Cardiac fibroblast (primary cell): ENCODE measurements at regions not wholly inside any gene's neighbourhood (a gene's known extent, or its start where the extent isn't known, plus 50 kb on each side); places are given as distances from the start of the nearest gene placed in this dataset.

ENCODE experiments used
- DNase-seq, 2 donors: peaks; one replicate each; pipeline versions ENCODE4 v3.0.0 to v3.0.0-alpha.2; 2010; ENCODE audit warnings: low read depth in 2 of 2
- H3K4me3 ChIP-seq, 2 donors: replicated peaks in 1 of 2; 1 replicate in 1 of 2; 2 replicates in 1 of 2; pipeline ENCODE4 v1.5.1; 2011; ENCODE audit warnings: low read depth in 2 of 2, low read length in 2 of 2, mild to moderate bottlenecking in 2 of 2, moderate library complexity in 1 of 2
- CTCF ChIP-seq: IDR thresholded peaks from one replicate; pipeline ENCODE4 v1.5.1; 2011; ENCODE audit warnings: low read depth, mild to moderate bottlenecking, low read length, inconsistent platforms

DNA sequence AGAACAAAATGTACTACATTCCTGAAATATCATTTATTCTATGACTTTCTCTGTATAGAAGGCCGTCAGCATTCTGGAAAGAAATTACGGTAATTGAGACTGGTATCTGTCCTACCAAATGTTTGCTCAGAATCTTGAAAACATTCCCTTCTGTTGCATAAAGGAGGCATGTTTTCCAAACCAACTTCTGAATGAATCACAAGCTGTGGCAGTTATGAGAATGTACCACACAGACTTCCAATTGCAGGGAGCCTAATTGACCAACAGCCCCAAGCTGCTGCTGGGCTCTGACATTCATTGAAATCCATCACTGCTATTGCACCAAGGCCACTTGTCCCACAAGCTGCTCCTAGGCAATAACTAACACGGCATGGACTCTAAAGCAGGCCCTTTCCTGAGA lies 185.3 kb upstream of the CCDC196 start:
- no peak overlapping the region for H3K4me3 ChIP-seq
- no peak for TF ChIP-seq CTCF
- no peak for DNase-seq

GRCh38 chr14:66306101-66306500 lies 180.1 kb upstream of the CCDC196 start:
- DNase-seq = no peak
- no peak overlapping the region for H3K4me3 ChIP-seq
- TF ChIP-seq CTCF = no peak

- TF ChIP-seq CTCF = no peak
- no peak for DNase-seq
Measured at GRCh38 chr14:66311058-66311457, 175.1 kb upstream of the CCDC196 start.

DNA sequence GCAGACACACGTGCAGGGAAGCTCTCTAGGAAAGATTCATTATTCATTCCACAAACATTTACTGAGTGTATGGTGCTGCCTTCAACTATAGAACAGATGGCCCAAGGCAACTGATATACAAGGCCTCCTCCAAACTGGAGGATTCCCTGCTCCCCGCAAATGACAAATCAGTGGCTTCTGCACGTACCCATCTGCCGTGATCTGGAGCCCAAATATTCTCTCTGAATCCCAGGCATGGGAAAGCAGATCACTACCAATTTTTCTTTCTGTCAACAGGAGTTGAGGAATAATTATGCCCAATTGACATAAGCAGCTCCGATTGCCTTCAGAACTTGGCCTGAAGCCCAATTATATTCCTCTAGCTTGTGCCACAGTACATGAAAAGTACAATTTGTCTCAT lies 174.2 kb upstream of the CCDC196 start:
- no peak for DNase-seq
- no peak for TF ChIP-seq CTCF
- H3K4me3 ChIP-seq = no peak overlapping the region

More at GRCh38 chr14:66311058-66311457, 175.1 kb upstream of the CCDC196 start:
- H3K4me3 ChIP-seq = no peak overlapping the region

GRCh38 chr14:66312451-66312850 lies 173.7 kb upstream of the CCDC196 start:
- H3K4me3 ChIP-seq = no peak overlapping the region
- TF ChIP-seq CTCF = no peak
- no peak for DNase-seq

DNA sequence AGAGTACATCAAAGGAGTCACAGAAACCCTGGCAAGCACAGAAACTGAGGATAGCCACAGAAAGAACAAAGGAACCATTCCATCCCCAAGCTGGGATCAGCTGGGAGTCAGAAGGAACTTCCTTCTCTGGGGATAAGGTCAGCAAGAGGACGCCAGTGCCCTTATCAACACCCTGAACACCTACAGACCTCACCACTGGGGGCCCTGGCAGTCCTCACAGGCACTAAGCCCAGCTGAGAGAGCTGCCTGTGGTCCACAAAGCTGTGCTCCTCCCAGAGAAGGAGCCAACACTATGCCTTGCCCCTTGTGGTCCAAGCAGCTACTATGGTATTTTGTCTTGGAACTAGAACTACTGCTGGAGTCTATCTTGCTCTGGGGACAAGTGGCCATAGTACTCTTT lies 171.1 kb upstream of the CCDC196 start:
- no peak for TF ChIP-seq CTCF
- no peak for DNase-seq
- H3K4me3 ChIP-seq = no peak overlapping the region

DNA sequence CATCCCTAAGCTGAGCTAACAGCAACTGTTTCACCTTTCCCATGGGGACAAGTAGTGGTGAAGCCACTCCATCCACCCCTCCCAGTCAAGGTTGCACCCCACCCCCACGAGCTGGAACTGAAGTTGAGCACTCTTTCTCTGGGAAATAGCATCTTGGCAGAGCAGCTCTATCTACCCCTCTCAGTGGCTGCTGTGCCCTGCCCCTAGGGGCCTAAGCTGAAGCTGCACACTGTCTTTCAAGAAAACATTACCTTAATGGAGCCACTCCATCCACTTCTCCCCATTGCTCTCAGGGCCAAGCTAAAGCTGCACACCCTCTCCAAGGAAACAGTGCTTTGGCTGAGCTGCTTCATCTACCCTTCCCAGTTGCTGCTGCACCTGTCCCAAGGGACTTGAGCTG lies 170.6 kb upstream of the CCDC196 start:
- DNase-seq = no peak
- no peak for TF ChIP-seq CTCF
- H3K4me3 ChIP-seq = no peak overlapping the region
